Kidney epithelial cell (primary cell): ENCODE measurements at regions not wholly inside any gene's neighbourhood (a gene's known extent, or its start where the extent isn't known, plus 50 kb on each side); places are given as distances from the start of the nearest gene placed in this dataset.

Experiments
- DNase-seq: peaks from one replicate; pipeline ENCODE4 v3.0.0-alpha.2; 2010; ENCODE audit warnings: low read depth
- H3K27me3 ChIP-seq: 2 replicates; pipeline ENCODE4 v1.6.0; 2011; ENCODE audit warnings: low read length; ENCODE audit not compliant: control insufficient read depth, insufficient read depth
- H3K36me3 ChIP-seq: 2 replicates; pipeline ENCODE4 v1.5.1; 2011; ENCODE audit warnings: low read length; ENCODE audit not compliant: control insufficient read depth, insufficient read depth
- H3K4me3 ChIP-seq: 2 replicates; pipeline ENCODE4 v1.5.1; 2011; ENCODE audit warnings: low read depth, mild to moderate bottlenecking, control low read depth, low read length
- TF ChIP-seq, protein P1 (sequence below): IDR thresholded peaks from 2 replicates; pipeline ENCODE4 v1.5.1; 2011; ENCODE audit warnings: mild to moderate bottlenecking, moderate library complexity, low read length, control low read depth, inconsistent platforms; ENCODE audit not compliant: insufficient read depth, poor library complexity, severe bottlenecking

DNA sequence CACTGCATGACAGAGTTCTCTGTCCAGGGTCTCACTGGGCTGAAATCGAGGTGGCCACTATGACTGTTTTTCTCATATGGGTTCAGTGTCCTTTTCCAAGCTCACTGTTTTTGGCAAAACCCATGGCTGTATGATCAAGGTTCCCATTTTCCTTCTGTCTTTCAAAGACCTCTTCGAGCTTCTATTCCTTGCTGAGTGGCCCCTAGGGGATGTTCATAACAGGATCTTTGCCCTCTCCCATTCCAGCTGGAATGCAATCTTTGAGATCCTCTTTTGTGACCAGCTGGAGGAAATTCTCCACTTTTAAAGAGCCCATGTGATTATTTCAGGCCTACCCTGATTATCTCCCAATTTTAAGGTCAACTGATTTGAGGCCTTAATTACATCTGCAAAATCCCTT is 572.5 kb upstream of the SLC10A2 start:
- Histone ChIP-seq H3K36me3 (no peaks in the 10 kb centered on the region), H3K27me3 (no peaks in the 10 kb centered on the region), H3K4me3 (no peak overlapping the region)
- TF ChIP-seq, protein P1, sequence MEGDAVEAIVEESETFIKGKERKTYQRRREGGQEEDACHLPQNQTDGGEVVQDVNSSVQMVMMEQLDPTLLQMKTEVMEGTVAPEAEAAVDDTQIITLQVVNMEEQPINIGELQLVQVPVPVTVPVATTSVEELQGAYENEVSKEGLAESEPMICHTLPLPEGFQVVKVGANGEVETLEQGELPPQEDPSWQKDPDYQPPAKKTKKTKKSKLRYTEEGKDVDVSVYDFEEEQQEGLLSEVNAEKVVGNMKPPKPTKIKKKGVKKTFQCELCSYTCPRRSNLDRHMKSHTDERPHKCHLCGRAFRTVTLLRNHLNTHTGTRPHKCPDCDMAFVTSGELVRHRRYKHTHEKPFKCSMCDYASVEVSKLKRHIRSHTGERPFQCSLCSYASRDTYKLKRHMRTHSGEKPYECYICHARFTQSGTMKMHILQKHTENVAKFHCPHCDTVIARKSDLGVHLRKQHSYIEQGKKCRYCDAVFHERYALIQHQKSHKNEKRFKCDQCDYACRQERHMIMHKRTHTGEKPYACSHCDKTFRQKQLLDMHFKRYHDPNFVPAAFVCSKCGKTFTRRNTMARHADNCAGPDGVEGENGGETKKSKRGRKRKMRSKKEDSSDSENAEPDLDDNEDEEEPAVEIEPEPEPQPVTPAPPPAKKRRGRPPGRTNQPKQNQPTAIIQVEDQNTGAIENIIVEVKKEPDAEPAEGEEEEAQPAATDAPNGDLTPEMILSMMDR = no peak
- DNase-seq = no peak

DNA sequence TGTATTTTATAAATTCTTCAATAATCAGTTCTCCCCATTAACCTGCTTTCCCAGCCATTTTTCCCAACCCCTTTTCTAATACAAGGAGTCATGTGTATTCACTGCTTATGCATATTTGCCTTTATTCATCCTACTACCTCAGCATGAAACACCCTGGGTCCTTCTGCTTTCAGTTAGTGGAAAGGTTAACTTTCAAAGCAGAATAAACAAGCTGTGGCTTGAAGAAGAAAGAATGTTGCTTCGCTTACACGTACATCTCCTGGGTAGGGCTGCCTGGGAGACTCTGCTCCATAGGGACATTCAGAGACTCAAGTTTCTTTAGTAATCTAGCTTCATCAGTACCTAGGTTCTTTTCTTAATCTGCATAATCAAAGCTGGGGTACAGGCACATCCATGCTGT is 567.8 kb upstream of the SLC10A2 start:
- no peaks in the 10 kb centered on the region for H3K36me3 ChIP-seq
- TF ChIP-seq, protein P1 = no peak
- no peaks in the 10 kb centered on the region for H3K27me3 ChIP-seq
- no peak for DNase-seq
- no peak overlapping the region for H3K4me3 ChIP-seq

DNA sequence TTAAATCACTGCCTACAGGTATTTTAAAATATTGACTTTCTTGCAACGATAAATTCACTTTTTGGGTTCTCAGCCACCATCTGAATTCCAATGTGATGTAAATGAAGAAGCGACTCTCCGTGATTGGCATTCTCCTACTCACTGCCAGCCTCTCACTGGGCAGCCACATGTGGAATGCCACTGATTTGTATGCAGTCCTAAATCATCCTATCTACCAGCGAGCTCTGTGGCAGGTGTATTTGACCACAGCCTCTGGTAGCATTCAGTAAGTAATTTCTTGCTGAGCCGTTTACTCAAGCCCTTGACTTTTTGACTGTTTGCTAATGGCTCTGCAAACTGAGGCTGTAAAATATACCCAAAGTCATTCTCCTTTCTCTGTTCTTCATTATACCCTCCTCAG is 559.0 kb upstream of the SLC10A2 start:
- Histone ChIP-seq H3K36me3 (no peaks in the 10 kb centered on the region), H3K27me3 (no peaks in the 10 kb centered on the region), H3K4me3 (no peak overlapping the region)
- TF ChIP-seq, protein P1 = no peak
- DNase-seq = no peak

DNA sequence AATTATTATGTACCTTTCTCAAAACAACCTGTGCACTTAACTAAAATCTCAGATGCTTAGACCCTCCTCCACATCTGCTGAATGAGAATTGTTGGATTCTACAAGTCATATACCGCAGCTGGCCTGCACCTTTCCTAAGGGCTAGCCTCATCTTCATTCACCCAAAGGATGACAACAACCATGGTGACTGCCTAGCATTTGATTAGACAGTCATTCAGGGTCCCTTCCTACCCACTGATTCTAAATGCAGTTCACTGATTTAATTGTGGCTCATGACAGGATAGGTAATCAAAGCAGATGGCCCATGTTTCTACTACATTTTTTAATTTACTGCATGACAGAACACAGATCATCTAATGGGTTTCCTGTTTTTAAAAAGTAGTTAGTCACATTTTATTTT is 551.9 kb upstream of the SLC10A2 start:
- Histone ChIP-seq H3K4me3 (no peak overlapping the region), H3K27me3 (no peaks in the 10 kb centered on the region), H3K36me3 (no peaks in the 10 kb centered on the region)
- DNase-seq = no peak
- TF ChIP-seq, protein P1 = no peak

DNA sequence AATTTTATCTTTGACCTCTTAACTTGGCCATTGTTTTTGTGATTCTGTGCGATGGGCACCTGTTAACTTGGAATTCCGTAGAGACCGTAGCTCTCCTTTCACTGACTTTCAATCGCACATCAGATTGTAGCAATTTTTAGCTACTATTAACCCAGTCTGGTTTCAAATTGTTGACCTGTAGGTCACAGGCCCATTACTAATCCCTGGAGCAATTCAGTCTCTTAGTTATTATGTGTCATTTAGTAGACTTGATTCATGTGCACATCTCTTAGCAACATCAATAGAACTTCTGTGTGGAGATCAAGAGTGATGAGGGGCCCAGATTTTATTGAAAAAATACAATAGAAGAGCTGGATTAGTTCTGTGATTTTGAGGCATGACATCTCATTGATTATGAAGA is 549.6 kb upstream of the SLC10A2 start:
- H3K36me3 ChIP-seq = no peaks in the 10 kb centered on the region
- no peak for DNase-seq
- H3K4me3 ChIP-seq = no peak overlapping the region
- no peaks in the 10 kb centered on the region for H3K27me3 ChIP-seq
- TF ChIP-seq, protein P1 = no peak

DNA sequence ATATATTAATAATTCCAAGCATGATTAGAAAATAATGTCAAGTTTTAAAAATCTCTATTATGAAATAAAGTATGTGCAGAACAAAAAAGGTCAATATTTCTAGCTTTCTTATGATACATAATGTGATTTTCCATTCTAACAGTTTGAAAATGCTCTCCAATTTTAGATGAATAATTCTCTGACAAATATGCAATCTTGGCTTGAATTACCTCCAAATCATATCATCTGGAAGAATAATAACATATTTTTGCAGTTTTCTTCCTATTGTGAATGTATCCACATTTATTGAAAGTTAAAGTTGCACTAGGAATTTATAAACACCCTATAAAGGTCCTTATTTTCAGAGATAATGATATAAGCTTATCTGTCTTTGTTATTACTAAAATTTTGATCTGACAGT is 548.5 kb upstream of the SLC10A2 start:
- TF ChIP-seq, protein P1 = no peak
- no peak for DNase-seq
- no peak overlapping the region for H3K4me3 ChIP-seq
- no peaks in the 10 kb centered on the region for H3K36me3 ChIP-seq
- no peaks in the 10 kb centered on the region for H3K27me3 ChIP-seq
